Suprapubic skin (tissue), 4 donors: ENCODE measurements at regions not wholly inside any gene's neighbourhood (a gene's known extent, or its start where the extent isn't known, plus 50 kb on each side); places are given as distances from the start of the nearest gene placed in this dataset.

Experiments used
- DNase-seq, 2 donors: peaks; one replicate each; pipeline ENCODE4 v3.0.0-alpha.2; 2019; ENCODE audit warnings: low spot score in 2 of 2
- H3K27ac ChIP-seq: fragments of 200-600 bp; sonication (generic); one replicate; pipeline ENCODE4 v1.5.1; 2019
- H3K27me3 ChIP-seq: fragments of 200-600 bp; sonication (generic); one replicate; pipeline ENCODE4 v1.5.1; 2019
- H3K36me3 ChIP-seq: fragments of 200-600 bp; sonication (generic); one replicate; pipeline ENCODE4 v1.5.1; 2019
- H3K4me1 ChIP-seq: fragments of 200-600 bp; sonication (generic); one replicate; pipeline ENCODE4 v1.5.1; 2019
- H3K4me3 ChIP-seq: fragments of 200-600 bp; sonication (generic); one replicate; pipeline ENCODE4 v1.5.1; 2019; ENCODE audit warnings: mild to moderate bottlenecking
- H3K9me3 ChIP-seq: fragments of 200-600 bp; sonication (generic); one replicate; pipeline ENCODE4 v1.5.1; 2019
- EP300 ChIP-seq: sonication (generic); formaldehyde crosslinking; IDR thresholded peaks from one replicate; pipeline ENCODE4 v1.6.1; 2017; ENCODE audit warnings: antibody characterized with exemption
- POLR2A ChIP-seq, 2 donors: fragments of 450-650 bp; IDR thresholded peaks; one replicate each; pipeline ENCODE4 v1.6.1; 2017; ENCODE audit warnings: antibody characterized with exemption in 2 of 2, mild to moderate bottlenecking in 2 of 2, moderate library complexity in 2 of 2
- POLR2AphosphoS5 ChIP-seq, 3 donors: sonication (generic); formaldehyde crosslinking; IDR thresholded peaks; one replicate each; pipeline ENCODE4 v1.6.1; 2017; ENCODE audit warnings: antibody characterized with exemption in 3 of 3
- WGBS: methylation state at CpG from one replicate; pipeline ENCODE4 v1.1.5; 2018; 5-methylcytosine and 5-hydroxymethylcytosine counted together
- TF ChIP-seq, protein P1 (sequence below), 2 donors: fragments of 200-600 bp in 1 of 2; fragments of 450-650 bp in 1 of 2; sonication (generic) in 1 of 2; IDR thresholded peaks; one replicate each; pipeline ENCODE4 v1.5.1; 2016 to 2019; ENCODE audit warnings: antibody characterized with exemption in 2 of 2, mild to moderate bottlenecking in 1 of 2, moderate library complexity in 1 of 2

DNA sequence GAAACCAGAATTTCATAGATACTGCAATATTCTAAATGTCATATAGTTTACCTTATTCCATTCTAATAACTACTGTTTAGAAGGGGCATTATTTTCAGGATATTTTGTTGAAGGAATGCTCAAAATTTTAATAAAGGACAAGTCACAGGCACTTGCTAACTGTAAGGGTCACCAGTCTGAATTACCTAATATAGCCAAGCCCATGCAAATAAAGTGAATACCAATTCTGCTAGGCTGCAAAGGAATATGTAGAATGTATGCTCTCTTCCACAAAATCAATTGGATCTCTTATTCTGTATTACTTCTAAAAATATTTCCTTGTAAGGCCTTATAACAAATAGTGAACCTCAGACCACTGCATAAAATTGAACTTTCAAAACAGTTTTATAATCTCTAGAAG lies 52.3 kb upstream of the FAT4 start:
- peaks cover 10% of the 10 kb centered on the region for H3K4me1 ChIP-seq
- no peak overlapping the region for H3K27ac ChIP-seq
- TF ChIP-seq EP300 (no peak), POLR2A (IDR thresholded peaks at IDR 0.05) (no peak), POLR2AphosphoS5 (IDR thresholded peaks at IDR 0.05) (no peak)
- TF ChIP-seq, protein P1, sequence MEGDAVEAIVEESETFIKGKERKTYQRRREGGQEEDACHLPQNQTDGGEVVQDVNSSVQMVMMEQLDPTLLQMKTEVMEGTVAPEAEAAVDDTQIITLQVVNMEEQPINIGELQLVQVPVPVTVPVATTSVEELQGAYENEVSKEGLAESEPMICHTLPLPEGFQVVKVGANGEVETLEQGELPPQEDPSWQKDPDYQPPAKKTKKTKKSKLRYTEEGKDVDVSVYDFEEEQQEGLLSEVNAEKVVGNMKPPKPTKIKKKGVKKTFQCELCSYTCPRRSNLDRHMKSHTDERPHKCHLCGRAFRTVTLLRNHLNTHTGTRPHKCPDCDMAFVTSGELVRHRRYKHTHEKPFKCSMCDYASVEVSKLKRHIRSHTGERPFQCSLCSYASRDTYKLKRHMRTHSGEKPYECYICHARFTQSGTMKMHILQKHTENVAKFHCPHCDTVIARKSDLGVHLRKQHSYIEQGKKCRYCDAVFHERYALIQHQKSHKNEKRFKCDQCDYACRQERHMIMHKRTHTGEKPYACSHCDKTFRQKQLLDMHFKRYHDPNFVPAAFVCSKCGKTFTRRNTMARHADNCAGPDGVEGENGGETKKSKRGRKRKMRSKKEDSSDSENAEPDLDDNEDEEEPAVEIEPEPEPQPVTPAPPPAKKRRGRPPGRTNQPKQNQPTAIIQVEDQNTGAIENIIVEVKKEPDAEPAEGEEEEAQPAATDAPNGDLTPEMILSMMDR (IDR thresholded peaks at IDR 0.05): no peak
- no peak overlapping the region for H3K4me3 ChIP-seq
- no peaks in the 10 kb centered on the region for H3K9me3 ChIP-seq
- no peaks in the 10 kb centered on the region for H3K27me3 ChIP-seq
- no peak for DNase-seq
- no peaks in the 10 kb centered on the region for H3K36me3 ChIP-seq

DNA sequence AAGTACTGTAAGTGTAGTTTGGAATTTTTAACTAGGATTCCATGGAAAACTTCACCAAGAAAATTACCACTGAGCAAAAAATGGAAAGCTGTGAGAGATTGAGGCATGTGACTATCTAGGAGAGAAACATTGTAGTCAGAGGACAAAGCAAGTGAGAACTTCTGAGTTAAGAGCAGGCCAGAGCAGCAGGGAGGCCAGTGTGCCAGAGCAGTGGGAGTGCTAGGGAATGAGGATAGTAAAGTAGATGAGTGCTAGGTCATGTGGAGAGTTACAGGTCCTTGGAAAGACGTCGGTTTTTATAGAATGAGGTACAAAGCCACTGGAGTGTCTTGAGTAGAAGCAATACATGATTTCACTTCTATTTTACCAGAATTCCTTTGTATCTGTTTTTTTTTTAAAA lies 52.7 kb upstream of the FAT4 start:
- TF ChIP-seq POLR2A (IDR thresholded peaks at IDR 0.05): no peak
- TF ChIP-seq, protein P1 (IDR thresholded peaks at IDR 0.05): no peak
- TF ChIP-seq EP300: no peak
- TF ChIP-seq POLR2AphosphoS5 (IDR thresholded peaks at IDR 0.05): no peak
- Histone ChIP-seq H3K27ac (no peak overlapping the region), H3K4me3 (no peak overlapping the region), H3K27me3 (no peaks in the 10 kb centered on the region), H3K36me3 (no peaks in the 10 kb centered on the region), H3K9me3 (no peaks in the 10 kb centered on the region), H3K4me1 (peaks cover 5% of the 10 kb centered on the region)
- DNase-seq: no peak
- 93% methylated on average over 2 of the region's 2 CpGs for WGBS

DNA sequence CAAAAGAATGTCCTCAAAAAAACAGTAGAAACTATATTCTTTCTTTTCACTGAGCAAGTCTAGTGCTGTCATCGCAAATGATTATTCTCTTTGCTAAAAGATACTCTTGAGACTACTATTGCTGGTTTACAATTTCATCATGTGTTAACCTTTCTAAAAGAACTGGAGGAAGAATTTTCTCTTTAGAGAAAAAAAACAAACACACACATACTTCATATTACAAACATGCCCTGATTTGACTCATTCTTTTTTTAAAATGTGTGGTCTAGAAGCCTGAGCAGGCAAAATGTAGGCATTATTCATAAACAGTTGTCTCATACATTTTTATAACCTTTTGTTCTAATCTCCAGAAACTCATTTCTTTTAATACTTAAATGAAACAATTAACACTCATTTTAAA lies 60.6 kb upstream of the FAT4 start:
- no peaks in the 10 kb centered on the region for H3K36me3 ChIP-seq
- H3K9me3 ChIP-seq: no peaks in the 10 kb centered on the region
- no peak overlapping the region for H3K27ac ChIP-seq
- no peaks in the 10 kb centered on the region for H3K27me3 ChIP-seq
- H3K4me1 ChIP-seq: no peaks in the 10 kb centered on the region
- 72% methylated on average over 1 of the region's 1 CpG for WGBS
- no peak for DNase-seq
- no peak overlapping the region for H3K4me3 ChIP-seq
- no peak for TF ChIP-seq POLR2A (IDR thresholded peaks at IDR 0.05)
- TF ChIP-seq EP300: no peak
- TF ChIP-seq, protein P1 (IDR thresholded peaks at IDR 0.05): no peak
- TF ChIP-seq POLR2AphosphoS5 (IDR thresholded peaks at IDR 0.05): no peak

DNA sequence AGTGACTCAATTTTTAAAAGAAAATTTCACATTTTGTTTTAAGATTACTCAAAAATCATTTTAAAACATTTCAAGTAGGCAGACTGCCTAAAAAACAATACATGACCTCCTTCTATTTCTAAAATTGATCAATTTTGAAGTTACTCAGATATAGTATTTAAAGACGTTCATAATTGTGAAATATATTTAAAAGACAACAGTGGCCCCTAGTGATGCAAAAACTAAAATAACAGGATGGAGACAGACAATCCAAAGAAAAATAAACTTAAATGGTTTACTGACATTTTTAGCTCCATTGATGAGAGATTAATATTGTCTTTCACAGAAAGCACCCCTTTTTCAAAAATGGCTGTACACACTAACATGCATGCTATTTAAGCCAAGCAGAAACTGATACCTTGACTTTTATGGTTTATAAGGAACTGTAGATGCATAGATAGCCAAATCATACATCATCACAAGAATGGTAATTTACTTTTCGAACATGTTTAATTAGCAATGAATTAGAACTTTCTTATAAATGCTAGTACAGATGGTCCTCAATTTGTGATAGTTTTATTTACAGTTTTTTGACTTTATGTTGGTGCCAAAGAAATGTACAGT lies 69.8 kb upstream of the FAT4 start:
- H3K27ac ChIP-seq: no peak overlapping the region
- no peak for TF ChIP-seq POLR2A (IDR thresholded peaks at IDR 0.05)
- TF ChIP-seq, protein P1 (IDR thresholded peaks at IDR 0.05): peak in 1 of 2 donors; percentile 16
- H3K4me3 ChIP-seq: no peak overlapping the region
- DNase-seq: no peak
- 38% methylated on average over 2 of the region's 2 CpGs for WGBS
- H3K9me3 ChIP-seq: no peaks in the 10 kb centered on the region
- H3K36me3 ChIP-seq: no peaks in the 10 kb centered on the region
- H3K27me3 ChIP-seq: no peaks in the 10 kb centered on the region
- no peaks in the 10 kb centered on the region for H3K4me1 ChIP-seq

DNA sequence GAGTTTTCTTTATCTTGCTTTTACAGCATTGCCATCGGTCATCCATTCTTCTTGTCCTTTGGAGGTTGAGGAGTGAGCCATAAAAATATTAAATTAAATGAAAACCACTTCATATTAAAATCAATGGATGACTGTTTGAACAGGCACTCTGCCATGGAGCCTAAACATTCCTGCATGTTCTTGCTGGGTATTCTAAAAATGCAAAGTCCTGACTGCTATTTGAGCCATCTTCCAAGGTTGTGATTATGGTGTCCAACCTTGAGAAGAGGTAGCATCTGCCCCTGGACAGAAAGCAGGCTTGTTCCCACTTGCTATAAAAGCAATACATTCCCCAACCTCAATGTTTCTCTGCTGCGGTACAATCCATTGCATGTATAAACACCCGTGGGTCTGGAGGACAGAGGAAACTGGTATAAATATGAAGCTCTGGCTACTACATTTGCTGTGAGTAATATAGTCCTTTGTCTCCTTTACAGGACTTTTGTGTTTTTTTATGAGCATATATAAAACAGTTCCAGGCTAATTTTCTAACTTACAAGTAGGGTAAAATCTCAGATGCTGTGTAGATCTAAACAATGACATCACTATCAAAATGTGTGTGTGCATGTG lies 70.9 kb upstream of the FAT4 start:
- H3K4me1 ChIP-seq: no peaks in the 10 kb centered on the region
- 68% methylated on average over 3 of the region's 3 CpGs for WGBS
- no peaks in the 10 kb centered on the region for H3K27me3 ChIP-seq
- DNase-seq: no peak
- H3K4me3 ChIP-seq: no peak overlapping the region
- H3K9me3 ChIP-seq: no peaks in the 10 kb centered on the region
- H3K27ac ChIP-seq: no peak overlapping the region
- no peak for TF ChIP-seq EP300
- no peak for TF ChIP-seq POLR2AphosphoS5 (IDR thresholded peaks at IDR 0.05)
- TF ChIP-seq, protein P1 (IDR thresholded peaks at IDR 0.05): no peak
- no peaks in the 10 kb centered on the region for H3K36me3 ChIP-seq
